Femur (tissue), 1 donor: ENCODE measurements at regions not wholly inside any gene's neighbourhood (a gene's known extent, or its start where the extent isn't known, plus 50 kb on each side); places are given as distances from the start of the nearest gene placed in this dataset.

Experiments
- DNase-seq: peaks from one replicate; pipeline ENCODE4 v3.0.0-alpha.2; 2017

GRCh38 chr7:18369011-18369410 is 126.5 kb upstream of the HDAC9 start:
- DNase-seq: no peak

DNA sequence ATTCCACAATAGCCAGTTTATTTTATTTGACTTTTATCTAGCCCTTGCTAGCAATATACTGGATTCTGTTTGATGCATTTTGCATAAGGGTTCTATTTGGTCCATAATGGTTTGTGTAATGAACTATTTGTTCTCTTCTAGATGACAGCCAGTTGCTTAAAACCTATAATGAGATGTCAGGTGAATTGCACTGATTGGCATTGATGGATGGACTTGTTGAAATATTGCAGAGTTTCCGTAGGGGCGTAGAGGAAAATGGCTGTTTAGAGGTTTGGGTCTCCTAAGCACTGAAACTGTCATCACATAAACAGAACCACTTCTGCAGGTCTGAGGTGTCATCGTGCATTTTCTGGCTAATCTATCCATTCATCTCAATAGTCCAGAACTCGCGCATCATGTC is 124.9 kb upstream of the HDAC9 start:
- DNase-seq: no peak

DNA sequence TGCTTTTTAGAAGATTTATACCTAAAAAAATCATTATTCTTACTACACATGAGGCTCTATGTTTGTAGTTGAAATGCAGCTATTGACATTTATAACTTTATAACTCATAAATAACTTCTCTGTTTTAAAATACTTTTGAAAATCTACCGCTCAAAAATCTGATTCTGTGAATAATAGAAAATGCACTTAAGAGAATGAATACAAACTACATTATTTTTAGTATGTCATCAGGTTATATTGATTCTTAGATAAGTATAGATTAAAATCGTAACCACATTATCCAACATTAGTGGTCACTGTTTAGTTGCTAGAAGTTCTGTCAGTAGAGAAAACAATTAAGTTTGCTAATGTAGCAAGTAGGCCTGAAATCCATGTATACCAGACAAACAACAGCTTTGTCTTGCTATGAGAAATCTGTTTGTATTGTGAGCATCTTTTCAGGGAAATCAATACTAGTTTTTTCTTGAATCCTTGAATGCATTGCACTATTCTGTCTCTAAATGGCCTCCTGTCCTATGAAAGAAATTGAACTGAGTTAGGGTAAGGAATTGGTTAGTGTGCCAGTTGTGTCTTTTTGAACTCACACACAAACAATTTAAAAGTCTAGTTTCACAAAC is 116.5 kb upstream of the HDAC9 start:
- DNase-seq: no peak

DNA sequence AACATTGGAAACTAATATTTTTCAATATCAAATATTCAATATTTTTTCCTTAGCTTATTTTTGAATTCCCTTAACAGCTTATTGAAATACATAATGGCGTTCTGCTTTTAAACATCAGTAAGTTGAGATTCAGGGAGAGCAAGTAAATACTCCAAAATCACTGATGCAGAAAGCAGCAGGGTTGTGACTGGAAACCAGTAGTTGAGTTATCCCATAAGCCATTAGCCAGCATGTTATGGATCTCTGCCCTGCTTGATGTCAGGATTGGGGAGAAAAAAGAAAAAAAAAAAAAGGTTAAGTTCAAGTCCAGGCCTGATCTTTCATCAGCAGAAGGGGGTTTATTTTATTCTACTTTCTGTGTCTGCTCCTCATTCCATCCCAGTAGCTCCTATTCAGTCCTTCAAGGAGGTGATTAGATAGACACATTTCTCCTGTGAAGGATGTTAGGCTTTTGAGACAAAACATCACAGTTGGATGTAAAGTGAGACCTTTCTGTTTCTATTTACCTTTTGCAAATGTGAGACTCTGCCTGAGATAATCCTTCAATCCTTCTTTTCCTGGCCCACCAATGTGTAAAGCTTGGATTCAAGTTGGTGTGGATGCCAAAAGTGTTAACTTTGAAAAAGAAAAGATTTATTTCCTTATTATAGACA is 110.9 kb upstream of the HDAC9 start:
- no peak for DNase-seq

DNA sequence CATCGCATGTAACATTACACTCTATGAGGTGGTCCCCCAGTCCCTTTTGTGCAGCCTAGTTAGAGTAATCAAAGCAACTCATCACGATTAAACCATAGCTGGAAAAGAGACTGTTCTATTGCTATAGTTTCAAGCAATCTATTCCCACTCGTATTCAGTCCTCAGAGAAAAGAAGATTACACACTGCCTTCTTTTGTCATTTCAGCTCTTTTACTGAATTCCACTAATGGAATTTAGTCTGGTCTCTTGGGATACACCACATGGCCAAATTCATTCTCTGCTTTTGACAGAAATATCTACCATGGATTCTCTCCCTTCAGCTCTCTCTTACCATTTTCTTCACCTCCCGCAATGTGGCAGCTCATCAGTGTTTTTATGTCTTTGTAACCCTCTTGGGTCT is 108.9 kb upstream of the HDAC9 start:
- no peak for DNase-seq

DNA sequence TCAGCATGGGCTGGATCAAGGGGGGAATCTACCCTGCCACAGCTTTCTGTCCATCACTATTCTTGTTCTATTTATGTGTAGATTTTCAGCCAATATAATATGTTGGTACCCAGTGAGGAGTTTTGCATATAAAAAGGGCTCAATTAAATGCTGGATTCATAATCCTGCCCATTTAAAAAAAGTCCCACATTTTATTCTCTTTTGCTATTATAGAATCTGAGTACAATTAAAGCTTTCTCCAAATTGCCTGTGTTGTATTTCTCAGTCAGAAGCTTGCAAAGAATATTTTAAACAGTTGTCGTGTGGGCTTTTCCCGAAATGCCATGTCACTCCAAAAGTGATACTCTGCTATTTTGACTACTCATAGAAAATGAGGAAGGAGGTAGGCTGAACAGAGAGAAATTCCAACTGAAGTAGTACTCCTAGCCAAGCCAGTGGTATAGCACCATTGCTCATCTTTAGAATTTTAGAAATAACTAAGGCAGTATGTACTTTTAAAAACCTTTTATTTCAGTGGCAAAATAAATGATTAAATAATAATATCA is 108.3 kb upstream of the HDAC9 start:
- DNase-seq: no peak

DNA sequence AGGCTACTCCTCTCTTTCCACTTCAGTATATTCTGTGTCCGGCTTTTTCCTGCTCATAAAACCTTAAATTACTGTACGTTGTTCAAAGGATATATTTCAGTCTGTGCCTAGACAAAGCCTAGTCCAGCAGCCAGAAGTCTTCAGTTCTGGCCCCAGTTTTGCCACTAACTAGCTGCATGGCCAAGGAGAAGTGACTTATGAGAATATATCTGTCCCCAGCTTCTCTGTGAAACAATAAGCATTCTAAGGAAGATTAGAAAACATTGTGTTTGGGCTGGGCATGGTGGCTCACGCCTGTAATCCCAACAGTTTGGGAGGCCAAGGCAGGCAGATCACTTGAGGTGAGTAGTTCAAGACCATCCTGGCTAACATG is 105.0 kb upstream of the HDAC9 start:
- DNase-seq: no peak

DNA sequence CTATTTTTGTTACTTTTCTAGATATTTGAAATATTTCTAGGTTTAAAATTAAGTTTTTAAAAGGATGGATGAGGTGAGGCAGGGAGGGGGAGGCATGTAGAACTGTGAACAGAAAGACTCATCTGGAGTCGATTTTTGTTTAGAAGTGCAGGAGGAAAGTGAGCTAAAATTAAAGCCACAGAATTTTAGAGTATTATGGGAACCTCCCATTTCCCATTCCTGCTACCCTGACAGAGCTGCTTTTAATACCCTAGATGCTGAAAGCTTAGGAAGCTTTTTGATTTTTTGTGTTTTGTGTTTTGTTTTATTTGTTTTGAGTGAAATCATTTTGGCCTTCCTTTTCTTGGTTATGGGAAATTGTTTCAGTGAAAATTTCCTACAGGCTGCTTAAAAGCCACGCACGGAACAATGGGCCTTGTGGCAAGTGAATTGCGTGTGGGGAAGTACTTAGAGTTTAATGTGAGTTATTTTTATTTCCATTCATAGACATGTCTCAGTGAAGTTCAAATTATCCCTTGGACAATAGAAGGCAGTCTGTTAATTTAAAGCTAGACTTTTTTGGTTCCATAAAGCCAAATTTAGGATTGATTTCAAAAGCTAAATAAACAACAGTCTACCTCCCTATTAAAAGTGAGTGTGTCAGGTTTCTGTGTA is 102.0 kb upstream of the HDAC9 start:
- no peak for DNase-seq

- DNase-seq: no peak
These were observed 99.7 kb upstream of the HDAC9 start for GRCh38 chr7:18395868-18396267.

- DNase-seq: no peak
These were observed 98.6 kb upstream of the HDAC9 start for GRCh38 chr7:18396953-18397352.

DNA sequence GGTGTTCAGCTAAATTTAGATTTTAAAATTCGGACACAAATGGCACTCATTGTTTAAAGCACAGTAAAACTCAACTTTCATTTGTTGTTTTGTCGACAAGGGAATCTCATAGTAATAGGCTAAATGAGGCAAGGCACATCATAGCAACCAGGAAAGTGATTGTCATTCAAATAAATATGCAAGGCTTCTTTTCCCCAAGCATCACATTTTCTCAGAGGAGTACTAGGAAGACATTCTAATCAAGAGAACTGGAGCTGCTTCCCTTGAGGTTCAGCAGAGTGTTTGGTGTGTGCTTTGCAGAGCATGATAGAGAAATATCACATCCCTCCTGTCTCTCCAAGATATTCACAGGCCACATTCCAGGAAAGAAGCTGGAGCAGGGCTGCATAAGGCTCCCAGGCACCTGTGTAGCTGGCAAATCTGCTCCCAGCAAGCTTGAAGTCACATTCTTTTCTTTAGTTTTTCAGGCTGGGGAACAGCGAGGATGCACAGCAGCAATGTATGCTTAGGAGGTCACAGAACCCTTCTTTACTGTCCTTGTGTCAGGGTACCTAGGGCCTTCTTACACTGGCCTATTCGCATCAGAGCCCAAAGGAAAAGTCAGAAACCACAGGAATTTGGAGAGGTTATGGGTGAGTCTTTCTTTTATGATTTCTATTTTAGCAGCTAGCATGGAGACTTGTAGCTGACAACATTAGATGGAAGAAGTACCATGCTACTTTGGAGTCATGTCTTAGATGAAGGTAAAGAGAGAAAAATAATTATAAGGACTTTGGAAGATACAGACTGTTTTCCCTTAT is 95.9 kb upstream of the HDAC9 start:
- no peak for DNase-seq

- no peak for DNase-seq
These were observed 95.3 kb upstream of the HDAC9 start for GRCh38 chr7:18400275-18400674.

DNA sequence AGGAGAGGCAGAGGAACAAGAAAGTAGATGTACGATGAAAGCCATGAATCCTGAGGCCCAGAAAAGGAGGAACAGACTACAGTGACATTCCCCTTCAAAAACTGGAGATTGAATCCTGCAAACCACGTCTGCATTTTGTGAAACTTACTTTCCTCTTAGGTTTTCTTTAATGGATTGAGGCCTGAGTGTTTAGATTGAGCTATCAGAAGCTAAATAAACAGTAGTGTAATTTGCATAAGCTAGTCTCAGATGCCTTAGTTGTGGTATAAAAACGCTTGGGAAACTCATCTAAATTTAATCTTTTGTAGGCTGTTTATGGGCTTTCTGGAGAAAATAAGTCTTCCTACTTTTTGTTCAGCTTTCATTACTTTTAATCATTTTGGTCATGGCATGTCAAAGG is 94.8 kb upstream of the HDAC9 start:
- no peak for DNase-seq

DNA sequence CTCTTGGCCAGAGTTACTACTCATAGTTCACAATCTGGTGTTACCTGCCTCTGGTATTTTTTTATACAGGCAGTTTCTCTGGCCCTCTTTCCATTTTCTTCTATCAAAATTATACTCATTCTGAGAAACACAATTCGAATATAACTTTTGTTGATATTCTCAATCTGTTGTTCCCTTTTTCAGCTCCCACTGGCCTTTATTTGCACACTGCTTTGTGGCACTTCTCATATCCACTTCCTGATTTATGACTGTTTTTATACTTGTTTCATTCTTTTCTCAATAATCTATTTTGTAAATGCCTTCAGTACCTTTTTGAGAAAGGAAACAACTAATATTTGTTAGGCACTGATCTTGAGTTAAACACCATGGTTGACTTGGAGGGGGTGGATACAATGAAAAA is 93.8 kb upstream of the HDAC9 start:
- DNase-seq: no peak

GRCh38 chr7:18402488-18403183 is 92.9 kb upstream of the HDAC9 start:
- DNase-seq: no peak

GRCh38 chr7:18405726-18406125 is 89.8 kb upstream of the HDAC9 start:
- no peak for DNase-seq

DNA sequence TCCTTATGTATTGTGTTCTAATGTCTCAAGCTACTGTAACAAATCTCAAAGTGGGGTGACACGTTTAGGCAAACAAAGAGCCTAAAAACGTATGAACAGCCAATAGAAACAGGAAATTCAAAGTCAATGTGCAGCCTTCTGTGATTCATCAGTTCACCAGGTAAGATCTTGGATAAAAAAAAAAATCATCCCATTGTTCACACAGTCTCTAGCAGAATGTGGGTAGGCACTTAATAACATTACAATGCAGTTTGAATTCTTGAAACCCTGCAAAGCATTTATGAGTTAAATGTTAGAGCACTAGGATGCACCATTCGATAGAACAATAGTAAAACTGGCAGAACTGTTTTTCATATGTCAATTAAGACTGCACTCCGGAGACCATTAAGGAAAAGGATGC is 88.2 kb upstream of the HDAC9 start:
- no peak for DNase-seq

DNA sequence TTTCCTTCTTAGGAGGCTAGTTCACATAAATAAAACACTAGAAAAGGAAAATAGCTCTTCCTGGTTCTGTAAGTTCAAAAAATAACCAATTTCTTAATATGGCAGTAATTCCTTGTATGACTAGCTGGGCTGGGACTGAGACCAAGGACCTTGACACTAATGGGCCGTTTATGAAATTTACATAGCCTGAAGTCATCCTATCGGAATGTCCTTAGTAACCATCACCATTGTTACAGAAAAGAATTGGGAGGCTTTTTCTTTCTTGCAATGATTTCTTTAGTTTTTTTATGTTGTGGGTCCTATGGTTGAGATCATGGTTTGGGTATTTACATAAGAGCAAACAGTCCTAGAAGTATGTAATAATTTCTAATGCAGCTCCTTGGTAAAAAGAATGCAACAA is 87.1 kb upstream of the HDAC9 start:
- no peak for DNase-seq

GRCh38 chr7:18408868-18409267 is 86.7 kb upstream of the HDAC9 start:
- no peak for DNase-seq

DNA sequence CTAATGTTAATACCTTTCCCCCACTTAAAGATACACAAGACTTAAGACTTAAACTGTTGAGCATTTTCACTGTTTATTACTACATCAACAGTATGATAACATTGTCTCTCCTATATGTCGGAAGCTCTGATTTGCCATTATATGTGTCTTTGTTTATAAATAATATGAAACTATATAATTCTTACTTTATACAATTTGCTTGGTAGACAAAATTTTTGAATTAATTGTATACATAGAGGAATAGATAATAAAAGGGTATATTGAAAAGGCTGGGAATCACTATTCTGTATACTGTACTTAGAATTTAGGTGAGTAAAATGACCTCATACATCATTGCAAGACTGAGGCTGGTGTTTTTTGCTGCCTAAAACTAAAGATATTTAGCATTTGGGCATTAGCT is 82.1 kb upstream of the HDAC9 start:
- DNase-seq: no peak

DNA sequence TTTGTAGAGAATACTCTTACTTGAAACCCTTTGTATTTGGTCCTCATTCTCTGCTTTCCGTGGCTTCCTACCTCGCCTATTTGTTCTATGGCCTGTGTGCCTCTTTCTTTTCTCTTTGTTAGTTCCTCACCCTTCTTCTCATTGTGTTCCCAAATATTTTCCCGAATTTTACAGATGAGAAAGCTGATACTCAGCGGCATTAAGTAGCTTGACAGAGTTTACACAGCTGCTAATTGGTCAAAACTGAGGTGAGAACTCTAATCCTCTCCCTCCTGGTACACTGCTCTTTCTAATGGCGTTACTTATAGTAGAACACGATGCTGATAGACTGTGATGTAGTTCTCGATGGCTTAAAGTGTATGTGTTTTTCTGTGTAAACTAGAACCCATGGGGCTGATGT is 80.7 kb upstream of the HDAC9 start:
- no peak for DNase-seq

DNA sequence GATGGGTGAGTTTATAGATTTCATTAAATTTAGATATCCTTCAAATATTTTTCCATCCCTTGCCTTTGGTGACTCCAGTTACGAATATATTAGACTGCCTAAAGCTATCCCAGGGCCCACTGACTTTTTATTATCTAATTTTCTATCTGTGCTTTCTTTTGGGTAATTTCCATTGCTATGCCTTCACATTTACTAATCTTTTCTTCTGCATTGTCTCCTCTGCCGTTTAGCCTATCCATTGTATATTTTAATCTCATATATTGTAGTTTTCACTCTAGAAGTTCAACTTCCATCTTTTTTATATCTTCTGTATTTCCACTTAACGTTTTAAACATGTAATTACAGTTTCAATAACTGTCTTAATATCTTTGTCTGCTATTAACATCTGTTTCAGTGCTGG is 78.6 kb upstream of the HDAC9 start:
- no peak for DNase-seq

DNA sequence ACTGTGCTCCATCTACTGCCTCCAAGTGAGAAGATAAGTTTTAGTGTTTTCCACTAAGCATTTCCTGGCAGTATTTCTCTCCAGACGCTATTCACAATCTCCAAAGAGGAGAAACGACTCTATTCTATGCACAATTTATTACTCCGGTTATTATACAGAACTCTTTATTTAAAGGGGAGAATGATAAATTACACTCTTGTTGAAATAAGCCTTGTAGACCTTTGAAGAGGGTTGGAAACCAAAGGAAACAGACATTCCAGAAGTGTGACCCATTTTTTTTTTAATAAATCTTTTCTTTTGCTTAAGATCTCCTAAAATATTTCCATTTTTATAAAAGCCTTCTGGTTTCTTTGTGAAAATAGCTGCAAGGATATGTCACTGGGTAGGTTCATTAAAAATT is 76.1 kb upstream of the HDAC9 start:
- DNase-seq: no peak
